HCT116 (cell line): ENCODE measurements at regions not wholly inside any gene's neighbourhood (a gene's known extent, or its start where the extent isn't known, plus 50 kb on each side); places are given as distances from the start of the nearest gene placed in this dataset.

Experiments
- ATAC-seq: fragments of 200-7000 bp; cut with Tn5 transposase; 2 replicates; pipeline ENCODE4 v1.9.1; 2020; ENCODE audit warnings: mild to moderate bottlenecking, moderate library complexity
- BruUV-seq: library from RNA; stranded (reverse); fragments of 400-500 nt; replicated peaks from 2 replicates; lab custom pipeline; 2021; lab: Mats Ljungman, UMichigan
- CTCF ChIA-PET: fragments of 300-600 bp; sonication (Branson Sonifier 250); formaldehyde crosslinking; loops from one replicate; lab custom pipeline; 2021; ENCODE audit warnings: antibody characterized with exemption; lab: Charles Lee
- POLR2A ChIA-PET: fragments of 300-600, 350-600 bp; sonication (Branson Sonifier 250); formaldehyde crosslinking; loops from one replicate; lab custom pipeline; 2021; ENCODE audit warnings: antibody characterized with exemption; lab: Charles Lee
- RAD21 ChIA-PET, 2 experiments: fragments of 300-600 bp; sonication (Branson Sonifier 250); formaldehyde crosslinking; loops; one replicate each; lab custom pipeline; 2023; ENCODE audit warnings: low total read pairs in 2 of 2; ENCODE audit not compliant: uncharacterized antibody in 2 of 2, unreplicated experiment in 2 of 2, low non-redundant PET in 1 of 2; lab: Charles Lee
- DNase-seq: peaks from one replicate; pipeline ENCODE4 v3.0.0-alpha.2; 2010; ENCODE audit warnings: low read depth, low spot score
- H2AFZ ChIP-seq: fragments of 200-600 bp; shearing (Covaris generic), sonication (generic); 2 replicates; pipeline ENCODE4 v1.6.1; 2017; ENCODE audit warnings: low read depth, mixed run types, mixed read lengths, antibody characterized with exemption, low read length; ENCODE audit not compliant: poor library complexity, severe bottlenecking
- H3K27ac ChIP-seq: 2 replicates; pipeline ENCODE4 v1.5.1; 2012; ENCODE audit warnings: low read depth, low read length
- H3K27me3 ChIP-seq: fragments of 200-600 bp; sonication (generic); 2 replicates; pipeline ENCODE4 v1.6.1; 2016; ENCODE audit warnings: mixed run types, low read length, mixed read lengths; ENCODE audit not compliant: insufficient read depth
- H3K36me3 ChIP-seq, 2 experiments: fragments of 200-500 bp in 1 of 2; fragments of 200-600 bp in 1 of 2; sonication (Bioruptor generic) in 1 of 2; sonication (generic) in 1 of 2; 2 replicates each; pipeline versions ENCODE4 v1.5.1 to v1.6.1; 2014 to 2016; ENCODE audit warnings: low read length in 2 of 2, inconsistent platforms in 1 of 2, mixed read lengths in 1 of 2, mixed run types in 1 of 2; ENCODE audit not compliant: insufficient read depth in 2 of 2, control insufficient read depth in 1 of 2
- H3K4me1 ChIP-seq, 2 experiments: fragments of 200-600 bp in 1 of 2; sonication (generic) in 1 of 2; 2 replicates each; pipeline versions ENCODE4 v1.5.1 to v1.6.1; 2012 to 2017; ENCODE audit warnings: low read length in 2 of 2, inconsistent platforms in 1 of 2, mild to moderate bottlenecking in 1 of 2, mixed read lengths in 1 of 2, mixed run types in 1 of 2, moderate library complexity in 1 of 2; ENCODE audit not compliant: insufficient read depth in 2 of 2, control insufficient read depth in 1 of 2
- H3K4me2 ChIP-seq: fragments of 200-600 bp; sonication (generic); 2 replicates; pipeline ENCODE4 v1.6.1; 2017; ENCODE audit warnings: mixed run types, low read length, mixed read lengths
- H3K4me3 ChIP-seq, 2 experiments: fragments of 200-600 bp in 1 of 2; sonication (generic) in 1 of 2; replicated peaks in 1 of 2; 2 replicates each; pipeline ENCODE4 v1.5.1; 2011 to 2016; ENCODE audit warnings: low read length in 2 of 2, control low read depth in 1 of 2, low read depth in 1 of 2, mild to moderate bottlenecking in 1 of 2, mixed read lengths in 1 of 2, mixed run types in 1 of 2
- H3K79me2 ChIP-seq: fragments of 200-600 bp; sonication (generic); 2 replicates; pipeline ENCODE4 v1.6.1; 2017; ENCODE audit warnings: mild to moderate bottlenecking, mixed run types, low read length, moderate library complexity, mixed read lengths; ENCODE audit not compliant: insufficient read depth
- H3K9ac ChIP-seq: fragments of 200-600 bp; sonication (generic); 2 replicates; pipeline ENCODE4 v1.6.1; 2016; ENCODE audit warnings: low read length, mixed read lengths
- H3K9me2 ChIP-seq: fragments of 200-600 bp; sonication (generic), shearing (Covaris generic); 2 replicates; pipeline ENCODE4 v1.6.1; 2017; ENCODE audit warnings: mixed run types, mild to moderate bottlenecking, moderate library complexity; ENCODE audit not compliant: insufficient read depth
- H3K9me3 ChIP-seq, 2 experiments: fragments of 200-500 bp in 1 of 2; fragments of 200-600 bp in 1 of 2; sonication (Bioruptor generic) in 1 of 2; sonication (generic) in 1 of 2; 2 replicates each; pipeline ENCODE4 v1.6.1; 2014 to 2017; ENCODE audit warnings: low read length in 2 of 2, mixed read lengths in 2 of 2, inconsistent platforms in 1 of 2, low read depth in 1 of 2, mild to moderate bottlenecking in 1 of 2, mixed run types in 1 of 2, moderate library complexity in 1 of 2; ENCODE audit not compliant: control insufficient read depth in 1 of 2, insufficient read depth in 1 of 2
- H4K20me1 ChIP-seq: fragments of 200-600 bp; sonication (generic), shearing (Covaris generic); 2 replicates; pipeline ENCODE4 v1.6.1; 2017; ENCODE audit warnings: mixed run types, mild to moderate bottlenecking, moderate library complexity; ENCODE audit not compliant: insufficient read depth
- CBX3 ChIP-seq: IDR thresholded peaks from 2 replicates; pipeline ENCODE4 v1.6.1; 2012; ENCODE audit warnings: low read depth
- CEBPB ChIP-seq: IDR thresholded peaks from 2 replicates; pipeline ENCODE4 v1.6.1; 2012; ENCODE audit warnings: low read depth
- ELF1 ChIP-seq: IDR thresholded peaks from 2 replicates; pipeline ENCODE4 v1.6.1; 2012; ENCODE audit warnings: low read depth, borderline replicate concordance
- EZH2 ChIP-seq: fragments of 200-600 bp; sonication (generic); IDR thresholded peaks from 2 replicates; pipeline ENCODE4 v1.6.1; 2017; ENCODE audit warnings: antibody characterized with exemption, mixed run types
- EZH2phosphoT487 ChIP-seq: fragments of 200-600 bp; IDR thresholded peaks from 2 replicates; pipeline ENCODE4 v1.6.1; 2018; ENCODE audit warnings: antibody characterized with exemption, borderline replicate concordance
- FOSL1 ChIP-seq: IDR thresholded peaks from 2 replicates; pipeline ENCODE4 v1.6.1; 2012; ENCODE audit warnings: low read depth
- JUND ChIP-seq: IDR thresholded peaks from 2 replicates; pipeline ENCODE4 v1.6.1; 2012
- POLR2A ChIP-seq: IDR thresholded peaks from 2 replicates; pipeline ENCODE4 v1.7.0; 2011; ENCODE audit warnings: borderline replicate concordance; ENCODE audit not compliant: insufficient read depth, insufficient read length; ENCODE audit errors: extremely low read depth
- POLR2AphosphoS5 ChIP-seq: IDR thresholded peaks from 2 replicates; pipeline ENCODE4 v1.6.1; 2011; ENCODE audit warnings: mild to moderate bottlenecking, low read depth, low read length, moderate library complexity
- SRF ChIP-seq: IDR thresholded peaks from 2 replicates; pipeline ENCODE4 v1.6.1; 2012; ENCODE audit warnings: low read depth
- YY1 ChIP-seq: IDR thresholded peaks from 2 replicates; pipeline ENCODE4 v1.6.1; 2011; ENCODE audit warnings: low read length, low read depth, moderate library complexity, mild to moderate bottlenecking; ENCODE audit not compliant: insufficient replicate concordance; ENCODE audit errors: extremely low read depth
- ZFX ChIP-seq: fragments of 450-650 bp; IDR thresholded peaks from 2 replicates; pipeline ENCODE4 v1.6.1; 2017
- ZNF274 ChIP-seq: fragments of 200-500 bp; sonication (Bioruptor generic); IDR thresholded peaks from 2 replicates; pipeline ENCODE4 v1.6.1; 2014; ENCODE audit warnings: mild to moderate bottlenecking, low read depth, low read length, inconsistent platforms
- intact Hi-C: fragments of 100-400 bp; cut with micrococcal nuclease; formaldehyde crosslinking; loops from 2 replicates; pipeline ENCODE4 v1.10.0; 2022
- TF ChIP-seq, protein P1 (sequence below): IDR thresholded peaks from 2 replicates; pipeline ENCODE4 v1.6.1; 2012; ENCODE audit warnings: low read depth
- TF ChIP-seq, protein P2 (sequence below): IDR thresholded peaks from 2 replicates; pipeline ENCODE4 v1.6.1; 2012

DNA sequence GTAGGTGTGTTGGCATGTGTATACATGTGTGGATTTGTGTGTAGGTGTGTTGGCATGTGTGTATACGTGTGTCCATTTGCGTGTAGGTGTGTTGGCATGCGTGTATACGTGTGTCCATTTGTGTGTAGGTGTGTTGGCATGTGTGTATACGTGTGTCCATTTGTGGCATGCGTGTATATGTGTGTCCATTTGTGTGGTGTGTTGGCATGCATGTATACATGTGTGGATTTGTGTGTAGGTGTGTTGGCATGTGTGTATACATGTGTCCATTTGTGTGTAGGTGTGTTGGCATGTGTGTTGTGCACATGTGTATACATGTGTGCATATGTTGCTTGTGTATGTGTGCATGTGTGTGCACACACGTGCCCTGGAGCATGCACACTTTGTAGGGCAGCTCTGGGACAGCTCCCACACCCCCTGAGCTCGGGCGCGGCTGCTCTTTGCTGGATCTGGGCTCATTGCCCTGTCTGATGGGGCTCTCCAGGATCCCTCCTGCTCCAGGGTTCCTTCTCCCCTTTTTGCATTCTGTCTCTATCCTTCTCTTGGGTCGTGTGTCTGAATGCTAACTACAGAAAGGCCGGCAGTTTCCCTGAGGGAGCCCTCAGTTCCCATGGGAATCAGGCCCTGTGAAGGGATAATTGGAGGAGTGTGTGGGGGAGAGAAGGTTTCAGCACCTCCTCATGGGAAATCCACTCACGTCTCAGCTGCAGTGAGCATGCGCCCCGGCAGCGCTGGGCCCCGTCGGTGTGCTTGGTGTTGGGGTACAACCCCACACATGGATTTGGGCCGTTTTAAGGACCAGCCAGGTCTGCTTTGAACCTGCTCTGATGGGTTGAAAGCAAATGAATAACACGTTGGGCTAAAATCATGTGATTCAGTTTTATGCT, 102.0 kb downstream of the ERMARD start:
- ATAC-seq = no peak
- no peaks in the 10 kb centered on the region for H3K36me3 ChIP-seq
- RAD21 ChIA-PET = no interaction called here
- no TSS peak for BruUV-seq
- H3K9me3 ChIP-seq = no peaks in the 10 kb centered on the region; a peak in 1 of 4 replicates
- CTCF ChIA-PET = no interaction called here
- H3K4me2 ChIP-seq = no peak overlapping the region
- no peaks in the 10 kb centered on the region for H3K79me2 ChIP-seq
- TF ChIP-seq EZH2 (no peak), JUND (0 out of 2 replicates have a peak, but pooled peaks have one; percentile 4), POLR2AphosphoS5 (no peak)
- TF ChIP-seq, all 23 proteins: peak for 1
- no peaks in the 10 kb centered on the region for H4K20me1 ChIP-seq
- no peaks in the 10 kb centered on the region for H3K27me3 ChIP-seq
- no peak overlapping the region for H2AFZ ChIP-seq
- H3K9ac ChIP-seq = no peak overlapping the region
- POLR2A ChIA-PET = no interaction called here
- H3K9me2 ChIP-seq = no peaks in the 10 kb centered on the region
- no peak overlapping the region for H3K27ac ChIP-seq
- no peak for DNase-seq
- H3K4me1 ChIP-seq = no peaks in the 10 kb centered on the region
- no peak overlapping the region for H3K4me3 ChIP-seq
- intact Hi-C loops = no loop called here

DNA sequence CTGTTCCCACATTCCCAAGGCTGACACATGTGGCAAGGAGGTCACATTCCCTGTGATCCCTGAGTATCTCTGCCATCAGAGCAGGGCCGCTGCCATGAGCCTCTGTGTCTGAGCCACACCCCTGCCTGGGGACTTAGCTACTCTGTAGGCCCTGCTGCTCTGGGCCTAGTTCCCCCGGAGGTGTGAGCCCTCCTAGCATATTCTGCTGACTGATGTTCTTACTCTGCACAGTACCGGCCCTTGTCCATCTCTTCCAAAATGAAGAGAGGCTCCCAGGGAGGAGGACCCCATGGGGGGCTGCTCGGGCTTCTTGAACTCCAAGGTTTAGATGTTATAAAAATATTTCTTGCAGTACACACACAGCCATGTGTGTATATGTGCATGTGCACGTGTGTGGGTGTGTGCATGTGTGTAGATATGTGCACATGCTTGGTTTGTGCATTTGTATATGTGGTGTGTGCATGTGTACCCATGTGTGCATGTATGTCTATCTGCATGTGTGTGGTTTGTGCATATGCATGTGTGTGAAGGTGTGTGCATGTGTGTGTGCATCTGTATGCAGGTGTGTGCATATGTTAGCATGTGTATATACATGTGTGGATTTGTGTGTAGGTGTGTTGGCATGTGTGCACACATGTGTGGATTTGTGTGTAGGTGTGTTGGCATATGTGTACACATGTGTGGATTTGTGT, 101.2 kb downstream of the ERMARD start:
- H3K79me2 ChIP-seq = no peaks in the 10 kb centered on the region
- no peaks in the 10 kb centered on the region for H3K4me1 ChIP-seq
- intact Hi-C loops = no loop called here
- H3K9ac ChIP-seq = no peak overlapping the region
- POLR2A ChIA-PET = no interaction called here
- no peak overlapping the region for H3K27ac ChIP-seq
- H3K36me3 ChIP-seq = no peaks in the 10 kb centered on the region
- no peaks in the 10 kb centered on the region for H3K27me3 ChIP-seq
- ATAC-seq = no peak
- no peaks in the 10 kb centered on the region for H4K20me1 ChIP-seq
- H3K4me2 ChIP-seq = no peak overlapping the region
- H3K4me3 ChIP-seq = no peak overlapping the region
- H3K9me3 ChIP-seq = no peaks in the 10 kb centered on the region
- no peak for TF ChIP-seq CBX3
- TF ChIP-seq, protein P1, sequence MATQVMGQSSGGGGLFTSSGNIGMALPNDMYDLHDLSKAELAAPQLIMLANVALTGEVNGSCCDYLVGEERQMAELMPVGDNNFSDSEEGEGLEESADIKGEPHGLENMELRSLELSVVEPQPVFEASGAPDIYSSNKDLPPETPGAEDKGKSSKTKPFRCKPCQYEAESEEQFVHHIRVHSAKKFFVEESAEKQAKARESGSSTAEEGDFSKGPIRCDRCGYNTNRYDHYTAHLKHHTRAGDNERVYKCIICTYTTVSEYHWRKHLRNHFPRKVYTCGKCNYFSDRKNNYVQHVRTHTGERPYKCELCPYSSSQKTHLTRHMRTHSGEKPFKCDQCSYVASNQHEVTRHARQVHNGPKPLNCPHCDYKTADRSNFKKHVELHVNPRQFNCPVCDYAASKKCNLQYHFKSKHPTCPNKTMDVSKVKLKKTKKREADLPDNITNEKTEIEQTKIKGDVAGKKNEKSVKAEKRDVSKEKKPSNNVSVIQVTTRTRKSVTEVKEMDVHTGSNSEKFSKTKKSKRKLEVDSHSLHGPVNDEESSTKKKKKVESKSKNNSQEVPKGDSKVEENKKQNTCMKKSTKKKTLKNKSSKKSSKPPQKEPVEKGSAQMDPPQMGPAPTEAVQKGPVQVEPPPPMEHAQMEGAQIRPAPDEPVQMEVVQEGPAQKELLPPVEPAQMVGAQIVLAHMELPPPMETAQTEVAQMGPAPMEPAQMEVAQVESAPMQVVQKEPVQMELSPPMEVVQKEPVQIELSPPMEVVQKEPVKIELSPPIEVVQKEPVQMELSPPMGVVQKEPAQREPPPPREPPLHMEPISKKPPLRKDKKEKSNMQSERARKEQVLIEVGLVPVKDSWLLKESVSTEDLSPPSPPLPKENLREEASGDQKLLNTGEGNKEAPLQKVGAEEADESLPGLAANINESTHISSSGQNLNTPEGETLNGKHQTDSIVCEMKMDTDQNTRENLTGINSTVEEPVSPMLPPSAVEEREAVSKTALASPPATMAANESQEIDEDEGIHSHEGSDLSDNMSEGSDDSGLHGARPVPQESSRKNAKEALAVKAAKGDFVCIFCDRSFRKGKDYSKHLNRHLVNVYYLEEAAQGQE = no peak
- no peak for TF ChIP-seq POLR2A
- TF ChIP-seq, protein P2, sequence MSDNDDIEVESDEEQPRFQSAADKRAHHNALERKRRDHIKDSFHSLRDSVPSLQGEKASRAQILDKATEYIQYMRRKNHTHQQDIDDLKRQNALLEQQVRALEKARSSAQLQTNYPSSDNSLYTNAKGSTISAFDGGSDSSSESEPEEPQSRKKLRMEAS = no peak
- TF ChIP-seq FOSL1 = no peak
- TF ChIP-seq YY1 = no peak
- no peak for TF ChIP-seq CEBPB
- TF ChIP-seq ELF1 = no peak
- no peak for TF ChIP-seq ZFX
- no peak for TF ChIP-seq SRF
- TF ChIP-seq ZNF274 = no peak
- no peak for TF ChIP-seq EZH2phosphoT487
- TF ChIP-seq, all 23 proteins: peak for 0
- ChIA-PET RAD21 (no interaction called here), CTCF (no interaction called here)
- no TSS peak for BruUV-seq
- no peaks in the 10 kb centered on the region for H3K9me2 ChIP-seq
- H2AFZ ChIP-seq = no peak overlapping the region
- DNase-seq = no peak
